ENCODE measurements at regions not wholly inside any gene's neighbourhood (a gene's known extent, or its start where the extent isn't known, plus 50 kb on each side); places are given as distances from the start of the nearest gene placed in this dataset.

DNA sequence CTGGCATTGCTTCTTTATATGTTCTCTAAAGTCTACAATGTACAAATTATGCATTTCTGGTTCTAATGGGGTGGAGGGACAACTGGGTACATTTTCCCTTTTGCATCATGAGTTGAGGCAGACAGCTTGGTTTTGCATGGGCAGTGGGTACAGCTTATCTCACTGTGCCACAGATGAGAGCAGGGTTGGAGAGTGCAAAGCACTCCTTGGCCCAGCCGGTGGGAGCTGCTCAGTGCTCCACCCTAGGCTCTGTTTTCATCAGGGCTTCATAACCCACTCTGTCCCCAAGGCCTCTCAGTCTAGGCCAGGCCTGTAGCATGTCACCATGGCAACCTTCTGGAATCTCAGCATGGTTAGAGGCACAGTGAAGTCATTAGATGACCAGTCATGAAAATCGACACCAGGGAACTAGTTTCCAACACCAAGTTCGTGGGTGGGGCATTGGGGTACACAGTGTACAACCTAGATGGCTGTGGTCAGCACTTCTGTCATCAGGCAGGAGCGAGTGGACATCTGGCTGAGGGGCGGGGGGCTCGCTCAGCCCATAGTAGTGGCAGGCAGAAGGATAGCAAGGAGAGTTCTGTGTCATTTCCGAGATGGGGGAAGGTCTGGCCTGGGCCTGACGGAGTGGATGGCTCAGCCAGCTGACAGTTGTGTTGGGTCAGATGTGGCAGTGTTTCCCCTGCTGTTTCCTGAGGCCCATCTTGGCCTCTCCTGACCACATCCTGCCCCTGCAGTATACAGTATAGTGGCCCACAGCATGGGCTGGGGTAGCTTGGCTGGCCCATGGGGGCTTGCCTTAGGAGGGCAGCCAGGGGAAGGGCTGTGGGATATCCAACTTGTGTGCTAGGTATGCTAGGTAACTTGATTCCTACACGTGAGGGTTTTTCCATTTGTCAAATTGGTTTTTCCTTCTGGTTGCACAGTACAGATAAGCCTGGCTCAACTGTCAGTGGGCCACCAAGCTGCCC is 75.7 kb upstream of the PRR23C start (continued):
- TF ChIP-seq CCAR2 (IDR thresholded peaks at IDR 0.05; ENCODE audit: low read depth, low read length) = no peak
- TF ChIP-seq NELFE (IDR thresholded peaks at IDR 0.05; ENCODE audit: insufficient read depth, insufficient read length) = no peak
- peak; percentile 42; the same call in 1 of the 2 replicates for TF ChIP-seq ZNF589 (CRISPR knock-in tag; IDR thresholded peaks at IDR 0.05; ENCODE audit: low read depth)
- peak; percentile 57; the same call in 1 of the 2 replicates for TF ChIP-seq GABPA (tag; conservative IDR thresholded peaks at IDR 0.05; ENCODE audit: low read depth)
- peak; percentile 91 for TF ChIP-seq RFX1 (IDR thresholded peaks at IDR 0.05)
- TF ChIP-seq ZNF583 (CRISPR knock-in tag; IDR thresholded peaks at IDR 0.05) = peak; percentile 78; the same call in 1 of the 2 replicates
- TF ChIP-seq, protein P1, sequence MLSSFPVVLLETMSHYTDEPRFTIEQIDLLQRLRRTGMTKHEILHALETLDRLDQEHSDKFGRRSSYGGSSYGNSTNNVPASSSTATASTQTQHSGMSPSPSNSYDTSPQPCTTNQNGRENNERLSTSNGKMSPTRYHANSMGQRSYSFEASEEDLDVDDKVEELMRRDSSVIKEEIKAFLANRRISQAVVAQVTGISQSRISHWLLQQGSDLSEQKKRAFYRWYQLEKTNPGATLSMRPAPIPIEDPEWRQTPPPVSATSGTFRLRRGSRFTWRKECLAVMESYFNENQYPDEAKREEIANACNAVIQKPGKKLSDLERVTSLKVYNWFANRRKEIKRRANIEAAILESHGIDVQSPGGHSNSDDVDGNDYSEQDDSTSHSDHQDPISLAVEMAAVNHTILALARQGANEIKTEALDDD (IDR thresholded peaks at IDR 0.05) = peak; percentile 74; the same call in 1 of the 2 replicates
- peak; percentile 42 for TF ChIP-seq CBFA2T3 (IDR thresholded peaks at IDR 0.05)
- peak; percentile 55; the same call in 1 of the 2 replicates for TF ChIP-seq ZBTB7A (IDR thresholded peaks at IDR 0.05; ENCODE audit: borderline replicate concordance, control insufficient read depth, low read depth, low read length)
- TF ChIP-seq SIN3B (IDR thresholded peaks at IDR 0.05; ENCODE audit: low read depth) = no peak
- TF ChIP-seq ZC3H8 (IDR thresholded peaks at IDR 0.05) = no peak
- TF ChIP-seq FOS (IDR thresholded peaks at IDR 0.05; ENCODE audit: extremely low read depth, insufficient read length) = no peak
- TF ChIP-seq ZNF407 (IDR thresholded peaks at IDR 0.05; ENCODE audit: low read depth) = no peak
- TF ChIP-seq RNF2 (IDR thresholded peaks at IDR 0.05) = peak; percentile 61; the same call in 1 of the 2 replicates
- TF ChIP-seq, protein P2, sequence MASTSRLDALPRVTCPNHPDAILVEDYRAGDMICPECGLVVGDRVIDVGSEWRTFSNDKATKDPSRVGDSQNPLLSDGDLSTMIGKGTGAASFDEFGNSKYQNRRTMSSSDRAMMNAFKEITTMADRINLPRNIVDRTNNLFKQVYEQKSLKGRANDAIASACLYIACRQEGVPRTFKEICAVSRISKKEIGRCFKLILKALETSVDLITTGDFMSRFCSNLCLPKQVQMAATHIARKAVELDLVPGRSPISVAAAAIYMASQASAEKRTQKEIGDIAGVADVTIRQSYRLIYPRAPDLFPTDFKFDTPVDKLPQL (IDR thresholded peaks at IDR 0.05; ENCODE audit: extremely low read depth, insufficient read length) = no peak
